Upper lobe of left lung (tissue), 6 donors: ENCODE measurements at regions not wholly inside any gene's neighbourhood (a gene's known extent, or its start where the extent isn't known, plus 50 kb on each side); places are given as distances from the start of the nearest gene placed in this dataset.

Source experiments
- ATAC-seq, 2 donors: fragments of 200-7000 bp; cut with Tn5 transposase; one replicate each; pipeline ENCODE4 v1.9.1; 2022; ENCODE audit warnings: mild to moderate bottlenecking in 2 of 2, moderate library complexity in 2 of 2; ENCODE audit not compliant: low FRiP score in 2 of 2
- DNase-seq, 2 donors: peaks; one replicate each; pipeline ENCODE4 v3.0.0-alpha.2; 2019 to 2020
- H3K27ac ChIP-seq, 4 donors: fragments of 200-600 bp; sonication (generic); one replicate each; pipeline ENCODE4 v1.5.1; 2016 to 2019
- H3K27me3 ChIP-seq, 4 donors: fragments of 200-600 bp; sonication (generic); one replicate each; pipeline ENCODE4 v1.5.1; 2017 to 2019
- H3K36me3 ChIP-seq, 4 donors: fragments of 200-600 bp; sonication (generic); one replicate each; pipeline ENCODE4 v1.5.1; 2016 to 2019
- H3K4me1 ChIP-seq, 4 donors: fragments of 200-600 bp; sonication (generic); one replicate each; pipeline ENCODE4 v1.5.1; 2018 to 2019
- H3K4me3 ChIP-seq, 4 donors: fragments of 200-600 bp; sonication (generic); one replicate each; pipeline ENCODE4 v1.5.1; 2017 to 2019; ENCODE audit warnings: mild to moderate bottlenecking in 2 of 4, moderate library complexity in 1 of 4
- H3K9me3 ChIP-seq, 4 donors: fragments of 200-600 bp; sonication (generic); one replicate each; pipeline ENCODE4 v1.5.1; 2018 to 2019
- EP300 ChIP-seq, 4 donors: sonication (generic); formaldehyde crosslinking; IDR thresholded peaks; one replicate each; pipeline ENCODE4 v1.5.1; 2017; ENCODE audit warnings: antibody characterized with exemption in 4 of 4, control low read depth in 2 of 4
- POLR2A ChIP-seq, 4 donors: fragments of 450-650 bp; IDR thresholded peaks; one replicate each; pipeline ENCODE4 v1.5.1; 2016 to 2017; ENCODE audit warnings: antibody characterized with exemption in 4 of 4, mild to moderate bottlenecking in 2 of 4
- POLR2AphosphoS5 ChIP-seq, 2 donors: sonication (generic); formaldehyde crosslinking; IDR thresholded peaks; one replicate each; pipeline ENCODE4 v1.5.1; 2017; ENCODE audit warnings: antibody characterized with exemption in 2 of 2
- WGBS, 2 donors: methylation state at CpG; one replicate each; pipeline ENCODE4 v1.1.5; 2017 to 2018; 5-methylcytosine and 5-hydroxymethylcytosine counted together
- TF ChIP-seq, protein P1 (sequence below), 6 experiments: fragments of 450-650 bp in 4 of 6; fragments of 200-600 bp in 2 of 6; sonication (generic) in 2 of 6; IDR thresholded peaks; one replicate each; pipeline ENCODE4 v1.5.1; 2016 to 2019; ENCODE audit warnings: antibody characterized with exemption in 6 of 6
- donor health status: DM: no; HTN: no; CAD: no; lungs with moderate emphysema.
- donor health status: DM: no; HTN: yes; CAD: no; lungs with severe emphysema.

DNA sequence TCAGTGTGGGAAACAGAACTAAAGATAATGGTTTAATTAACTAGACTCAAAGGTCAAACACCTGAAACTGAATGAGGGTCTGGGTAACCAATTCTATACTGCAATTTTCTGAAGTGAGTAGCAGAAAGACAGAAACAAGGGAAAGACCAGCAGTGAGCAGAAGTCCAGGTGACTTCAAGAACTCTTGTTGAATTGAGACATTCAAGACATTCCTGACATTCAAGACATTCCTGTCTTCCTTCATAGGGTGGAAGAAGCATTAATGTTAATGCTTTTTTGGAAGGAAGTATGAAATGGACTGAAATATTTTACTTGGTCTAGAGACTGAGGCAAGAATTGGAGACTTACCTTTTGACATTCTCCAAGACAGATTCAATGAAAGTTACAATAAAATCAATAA, 529.9 kb upstream of the MMS22L start:
- no peaks in the 10 kb centered on the region for H3K36me3 ChIP-seq
- DNase-seq: no peak
- no peaks in the 10 kb centered on the region for H3K4me1 ChIP-seq
- no peak for ATAC-seq
- H3K9me3 ChIP-seq: no peaks in the 10 kb centered on the region
- TF ChIP-seq POLR2A (IDR thresholded peaks at IDR 0.05) (no peak), POLR2AphosphoS5 (IDR thresholded peaks at IDR 0.05) (no peak), EP300 (IDR thresholded peaks at IDR 0.05) (no peak)
- TF ChIP-seq, protein P1, sequence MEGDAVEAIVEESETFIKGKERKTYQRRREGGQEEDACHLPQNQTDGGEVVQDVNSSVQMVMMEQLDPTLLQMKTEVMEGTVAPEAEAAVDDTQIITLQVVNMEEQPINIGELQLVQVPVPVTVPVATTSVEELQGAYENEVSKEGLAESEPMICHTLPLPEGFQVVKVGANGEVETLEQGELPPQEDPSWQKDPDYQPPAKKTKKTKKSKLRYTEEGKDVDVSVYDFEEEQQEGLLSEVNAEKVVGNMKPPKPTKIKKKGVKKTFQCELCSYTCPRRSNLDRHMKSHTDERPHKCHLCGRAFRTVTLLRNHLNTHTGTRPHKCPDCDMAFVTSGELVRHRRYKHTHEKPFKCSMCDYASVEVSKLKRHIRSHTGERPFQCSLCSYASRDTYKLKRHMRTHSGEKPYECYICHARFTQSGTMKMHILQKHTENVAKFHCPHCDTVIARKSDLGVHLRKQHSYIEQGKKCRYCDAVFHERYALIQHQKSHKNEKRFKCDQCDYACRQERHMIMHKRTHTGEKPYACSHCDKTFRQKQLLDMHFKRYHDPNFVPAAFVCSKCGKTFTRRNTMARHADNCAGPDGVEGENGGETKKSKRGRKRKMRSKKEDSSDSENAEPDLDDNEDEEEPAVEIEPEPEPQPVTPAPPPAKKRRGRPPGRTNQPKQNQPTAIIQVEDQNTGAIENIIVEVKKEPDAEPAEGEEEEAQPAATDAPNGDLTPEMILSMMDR (IDR thresholded peaks at IDR 0.05): no peak
- H3K27ac ChIP-seq: no peak overlapping the region
- H3K27me3 ChIP-seq: no peaks in the 10 kb centered on the region
- no peak overlapping the region for H3K4me3 ChIP-seq

DNA sequence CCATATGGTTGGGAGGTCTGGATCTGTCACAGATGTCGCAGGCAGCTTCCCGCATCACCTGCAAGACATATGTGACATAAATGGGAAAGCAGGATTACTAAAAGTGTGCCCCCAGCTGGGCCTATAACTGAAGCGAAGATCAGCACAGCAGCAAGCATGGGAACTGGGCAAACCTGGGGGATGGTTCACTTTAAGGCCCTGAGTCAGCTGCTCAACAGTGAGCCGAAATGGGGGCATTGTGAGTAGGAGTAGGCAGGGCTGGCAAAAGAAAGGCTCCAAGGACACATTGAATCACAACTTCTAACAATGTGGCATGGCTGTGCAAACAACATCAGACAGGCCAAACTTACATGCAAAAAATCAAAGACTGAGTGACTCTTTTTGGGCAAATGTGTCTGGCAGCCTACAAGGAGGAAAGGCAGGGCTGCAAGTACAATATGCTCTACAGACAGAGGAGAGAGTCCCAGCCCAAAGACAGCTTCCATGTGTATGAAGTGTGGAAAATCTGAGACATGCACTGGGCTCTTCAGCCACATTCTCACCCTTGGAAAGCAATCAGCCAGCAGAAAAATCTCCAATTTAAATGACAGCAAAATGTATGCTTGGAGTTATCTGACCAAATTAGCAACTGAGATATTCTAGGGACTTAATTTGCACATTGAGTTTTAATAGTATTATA, 531.0 kb upstream of the MMS22L start:
- H3K4me1 ChIP-seq: no peaks in the 10 kb centered on the region
- no peaks in the 10 kb centered on the region for H3K9me3 ChIP-seq
- H3K36me3 ChIP-seq: no peaks in the 10 kb centered on the region
- no peak overlapping the region for H3K4me3 ChIP-seq
- no peaks in the 10 kb centered on the region for H3K27me3 ChIP-seq
- 79 to 92% methylated on average over 4 of the region's 4 CpGs for WGBS, 2 donors
- no peak for TF ChIP-seq EP300 (IDR thresholded peaks at IDR 0.05)
- no peak for TF ChIP-seq POLR2AphosphoS5 (IDR thresholded peaks at IDR 0.05)
- TF ChIP-seq POLR2A (IDR thresholded peaks at IDR 0.05): no peak
- TF ChIP-seq, protein P1 (IDR thresholded peaks at IDR 0.05): no peak
- ATAC-seq (no peak), DNase-seq (no peak)
- H3K27ac ChIP-seq: no peak overlapping the region

DNA sequence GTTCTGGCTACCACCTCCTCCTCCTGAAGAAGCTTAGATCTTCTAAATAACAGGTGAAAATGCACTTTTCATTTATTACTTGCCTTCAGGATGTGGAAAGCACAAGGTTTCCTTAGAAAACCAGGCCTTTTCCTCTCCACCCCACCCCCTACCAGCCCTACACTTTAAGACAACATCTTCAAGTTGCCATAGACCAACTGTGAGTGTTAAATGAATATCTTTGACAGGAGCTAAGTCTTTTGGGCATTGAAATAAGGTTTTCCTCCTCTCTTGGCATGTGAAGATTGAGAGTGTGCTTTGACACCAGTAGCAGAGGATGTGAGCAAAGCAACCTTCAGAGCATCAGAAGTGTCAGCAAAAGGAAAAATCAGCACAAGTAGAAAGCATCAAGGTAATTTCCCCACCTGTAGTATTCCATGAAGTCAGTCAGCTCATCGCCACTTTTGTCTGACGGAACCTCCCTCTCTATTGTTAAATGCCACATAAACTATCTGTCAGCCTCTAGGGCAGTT, 532.3 kb upstream of the MMS22L start:
- H3K4me1 ChIP-seq: no peaks in the 10 kb centered on the region
- H3K4me3 ChIP-seq: no peak overlapping the region
- ATAC-seq (no peak), DNase-seq (no peak)
- no peaks in the 10 kb centered on the region for H3K36me3 ChIP-seq
- no peak for TF ChIP-seq POLR2AphosphoS5 (IDR thresholded peaks at IDR 0.05)
- TF ChIP-seq EP300 (IDR thresholded peaks at IDR 0.05): no peak
- TF ChIP-seq POLR2A (IDR thresholded peaks at IDR 0.05): no peak
- TF ChIP-seq, protein P1 (IDR thresholded peaks at IDR 0.05): no peak
- WGBS, 2 donors: 72 to 74% methylated on average over 2 of the region's 2 CpGs
- no peaks in the 10 kb centered on the region for H3K9me3 ChIP-seq
- no peaks in the 10 kb centered on the region for H3K27me3 ChIP-seq
- no peak overlapping the region for H3K27ac ChIP-seq

DNA sequence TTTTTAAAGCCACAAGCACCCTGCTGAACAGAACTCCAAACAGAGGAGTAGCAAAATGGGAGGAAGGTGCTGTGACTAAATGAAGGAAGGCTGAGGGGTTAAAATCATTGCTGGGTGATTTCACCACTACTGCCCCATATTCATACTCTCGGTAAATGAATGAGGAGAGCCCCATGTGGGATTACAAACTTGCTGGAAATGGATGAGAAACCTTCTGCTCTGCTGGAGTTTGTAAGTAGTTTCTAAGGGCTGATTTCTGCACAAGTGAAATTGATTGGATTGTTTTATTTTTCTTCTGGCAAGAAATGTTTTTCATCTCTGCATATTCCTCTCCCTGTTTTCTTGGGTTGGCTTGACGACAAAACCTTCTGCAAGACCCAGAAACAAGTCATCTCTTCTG, 533.5 kb upstream of the MMS22L start:
- Histone ChIP-seq H3K9me3 (no peaks in the 10 kb centered on the region), H3K4me3 (no peak overlapping the region), H3K4me1 (no peaks in the 10 kb centered on the region), H3K27me3 (no peaks in the 10 kb centered on the region), H3K27ac (no peak overlapping the region), H3K36me3 (no peaks in the 10 kb centered on the region)
- no peak for ATAC-seq
- WGBS, 2 donors: 57 to 83% methylated on average over 2 of the region's 2 CpGs
- TF ChIP-seq, protein P1 (IDR thresholded peaks at IDR 0.05): no peak
- TF ChIP-seq POLR2A (IDR thresholded peaks at IDR 0.05) (no peak), EP300 (IDR thresholded peaks at IDR 0.05) (no peak), POLR2AphosphoS5 (IDR thresholded peaks at IDR 0.05) (no peak)
- DNase-seq: no peak

GRCh38 chr6:97819710-97820109, 536.7 kb upstream of the MMS22L start:
- TF ChIP-seq POLR2AphosphoS5 (IDR thresholded peaks at IDR 0.05) (no peak), EP300 (IDR thresholded peaks at IDR 0.05) (no peak), POLR2A (IDR thresholded peaks at IDR 0.05) (no peak)
- TF ChIP-seq, protein P1 (IDR thresholded peaks at IDR 0.05): no peak
- H3K4me1 ChIP-seq: no peaks in the 10 kb centered on the region
- no peak for DNase-seq
- H3K27ac ChIP-seq: no peak overlapping the region
- no peaks in the 10 kb centered on the region for H3K36me3 ChIP-seq
- H3K4me3 ChIP-seq: no peak overlapping the region
- no peaks in the 10 kb centered on the region for H3K9me3 ChIP-seq
- no peak for ATAC-seq
- H3K27me3 ChIP-seq: no peaks in the 10 kb centered on the region
- WGBS, 2 donors: 47 to 48% methylated on average over 3 of the region's 3 CpGs
